ENCODE measurements at regions not wholly inside any gene's neighbourhood (a gene's known extent, or its start where the extent isn't known, plus 50 kb on each side); places are given as distances from the start of the nearest gene placed in this dataset.

GRCh38 chr15:96992817-96993216, 662.3 kb downstream of the NR2F2 start:
- no peaks in the 10 kb centered on the region for H3K4me1 ChIP-seq
- H3K27ac ChIP-seq: no peak overlapping the region
- TF ChIP-seq CTCF (IDR thresholded peaks at IDR 0.05) (no peak), POLR2A (IDR thresholded peaks at IDR 0.05) (no peak), POLR2AphosphoS5 (IDR thresholded peaks at IDR 0.05) (no peak)
- H3K36me3 ChIP-seq: no peaks in the 10 kb centered on the region
- H3K9me3 ChIP-seq: peaks cover 0 to 33% of the 10 kb centered on the region in 2 donors
- H3K27me3 ChIP-seq: no peaks in the 10 kb centered on the region
- no peak for DNase-seq (ENCODE audit: low spot score in 2 of 2)
- intact Hi-C loops (cut with DNase I; ENCODE audit: low total_unique reads): no loop called here
- H3K4me3 ChIP-seq: no peak overlapping the region

- Histone ChIP-seq H3K4me3 (no peak overlapping the region), H3K36me3 (no peaks in the 10 kb centered on the region), H3K9me3 (peaks cover 0 to 5% of the 10 kb centered on the region in 2 donors), H3K27me3 (no peaks in the 10 kb centered on the region), H3K27ac (no peak overlapping the region), H3K4me1 (no peaks in the 10 kb centered on the region)
- no peak for DNase-seq (ENCODE audit: low spot score in 2 of 2)
- no peak for TF ChIP-seq POLR2AphosphoS5 (IDR thresholded peaks at IDR 0.05)
- no peak for TF ChIP-seq CTCF (IDR thresholded peaks at IDR 0.05)
- TF ChIP-seq POLR2A (IDR thresholded peaks at IDR 0.05): no peak
- intact Hi-C loops (cut with DNase I; ENCODE audit: low total_unique reads): no loop called here
These were observed 667.0 kb downstream of the NR2F2 start for GRCh38 chr15:96997538-96997937.

GRCh38 chr15:97009031-97009431, 678.5 kb downstream of the NR2F2 start:
- TF ChIP-seq POLR2AphosphoS5 (IDR thresholded peaks at IDR 0.05) (no peak), POLR2A (IDR thresholded peaks at IDR 0.05) (no peak), CTCF (IDR thresholded peaks at IDR 0.05) (no peak)
- Histone ChIP-seq H3K9me3 (no peaks in the 10 kb centered on the region), H3K4me1 (no peaks in the 10 kb centered on the region), H3K27ac (no peak overlapping the region), H3K4me3 (no peak overlapping the region), H3K27me3 (no peaks in the 10 kb centered on the region), H3K36me3 (no peaks in the 10 kb centered on the region)
- intact Hi-C loops (cut with DNase I; ENCODE audit: low total_unique reads): no loop called here
- DNase-seq (ENCODE audit: low spot score in 2 of 2): no peak

GRCh38 chr15:97012986-97013385, 682.5 kb downstream of the NR2F2 start:
- Histone ChIP-seq H3K4me1 (no peaks in the 10 kb centered on the region), H3K27ac (no peak overlapping the region), H3K9me3 (peaks cover 0 to 4% of the 10 kb centered on the region in 2 donors), H3K27me3 (no peaks in the 10 kb centered on the region), H3K36me3 (no peaks in the 10 kb centered on the region), H3K4me3 (no peak overlapping the region)
- DNase-seq (ENCODE audit: low spot score in 2 of 2): no peak
- intact Hi-C loops (cut with DNase I; ENCODE audit: low total_unique reads): no loop called here
- no peak for TF ChIP-seq POLR2A (IDR thresholded peaks at IDR 0.05)
- no peak for TF ChIP-seq POLR2AphosphoS5 (IDR thresholded peaks at IDR 0.05)
- no peak for TF ChIP-seq CTCF (IDR thresholded peaks at IDR 0.05)

- peaks cover 0 to 4% of the 10 kb centered on the region in 2 donors for H3K9me3 ChIP-seq
- H3K36me3 ChIP-seq: no peaks in the 10 kb centered on the region
- no peak for TF ChIP-seq CTCF (IDR thresholded peaks at IDR 0.05)
- no peak for TF ChIP-seq POLR2A (IDR thresholded peaks at IDR 0.05)
- no peak for TF ChIP-seq POLR2AphosphoS5 (IDR thresholded peaks at IDR 0.05)
- intact Hi-C loops (cut with DNase I; ENCODE audit: low total_unique reads): no loop called here
- no peak overlapping the region for H3K27ac ChIP-seq
- DNase-seq (ENCODE audit: low spot score in 2 of 2): no peak
- H3K4me3 ChIP-seq: no peak overlapping the region
- H3K4me1 ChIP-seq: no peaks in the 10 kb centered on the region
- H3K27me3 ChIP-seq: no peaks in the 10 kb centered on the region
These were observed 683.0 kb downstream of the NR2F2 start for GRCh38 chr15:97013491-97013890.

All from breast epithelium (tissue), 4 donors.